Activated naive CD8-positive, alpha-beta T cell treated with anti-CD3 and anti-CD28 coated beads, Interleukin-2, amount 10 ng/mL, durations not matched to agents 7 days and 5 days (primary cell): ENCODE measurements at regions not wholly inside any gene's neighbourhood (a gene's known extent, or its start where the extent isn't known, plus 50 kb on each side); places are given as distances from the start of the nearest gene placed in this dataset.

Source experiments
- ATAC-seq: fragments of 150-1000 bp; cut with Tn5 transposase; one replicate; pipeline ENCODE4 v1.10.0; 2021; ENCODE audit warnings: low read depth, moderate library complexity
- POLR2A ChIA-PET: fragments of 350-600 bp; sonication (Branson Sonifier 250); formaldehyde crosslinking; loops from one replicate; lab custom pipeline; 2021; ENCODE audit warnings: antibody characterized with exemption; lab: Charles Lee
- DNase-seq: peaks from one replicate; pipeline ENCODE4 v3.0.0; 2021
- H3K27ac Mint-ChIP-seq: one replicate; pipeline ENCODE4 v1.8.0; 2022; ENCODE audit warnings: mild to moderate bottlenecking, mixed read lengths
- H3K27me3 Mint-ChIP-seq: one replicate; pipeline ENCODE4 v1.8.0; 2022; ENCODE audit warnings: mild to moderate bottlenecking, moderate library complexity, mixed read lengths
- H3K36me3 Mint-ChIP-seq: one replicate; pipeline ENCODE4 v1.8.0; 2021; ENCODE audit warnings: mild to moderate bottlenecking, mixed read lengths
- H3K4me1 Mint-ChIP-seq: one replicate; pipeline ENCODE4 v1.8.0; 2021; ENCODE audit warnings: mixed read lengths
- H3K4me3 Mint-ChIP-seq: one replicate; pipeline ENCODE4 v1.8.0; 2022; ENCODE audit warnings: mild to moderate bottlenecking, moderate library complexity, mixed read lengths
- H3K9me3 Mint-ChIP-seq: one replicate; pipeline ENCODE4 v1.8.0; 2021; ENCODE audit warnings: mixed read lengths

- ATAC-seq: no peak
Measured at GRCh38 chr7:19463581-19463980, 245.3 kb downstream of the POLR1F start.

GRCh38 chr7:19455623-19456022 lies 253.2 kb downstream of the POLR1F start:
- H3K9me3 Mint-ChIP-seq: peaks cover 3% of the 10 kb centered on the region

More at GRCh38 chr7:19463581-19463980, 245.3 kb downstream of the POLR1F start:
- no peak for DNase-seq
- H3K4me3 Mint-ChIP-seq: no peak overlapping the region
- H3K9me3 Mint-ChIP-seq: no peaks in the 10 kb centered on the region
- no peaks in the 10 kb centered on the region for H3K27me3 Mint-ChIP-seq
- no peak overlapping the region for H3K27ac Mint-ChIP-seq
- POLR2A ChIA-PET: no interaction called here
- no peaks in the 10 kb centered on the region for H3K4me1 Mint-ChIP-seq
- no peaks in the 10 kb centered on the region for H3K36me3 Mint-ChIP-seq

GRCh38 chr7:19448091-19448490 lies 260.7 kb downstream of the POLR1F start:
- H3K9me3 Mint-ChIP-seq: no peaks in the 10 kb centered on the region
- no peak overlapping the region for H3K4me3 Mint-ChIP-seq
- no peaks in the 10 kb centered on the region for H3K4me1 Mint-ChIP-seq
- H3K27ac Mint-ChIP-seq: no peak overlapping the region
- ATAC-seq: no peak
- H3K27me3 Mint-ChIP-seq: no peaks in the 10 kb centered on the region
- POLR2A ChIA-PET: no interaction called here
- H3K36me3 Mint-ChIP-seq: no peaks in the 10 kb centered on the region
- no peak for DNase-seq

More at GRCh38 chr7:19455623-19456022, 253.2 kb downstream of the POLR1F start:
- Mint-ChIP-seq H3K27ac (no peak overlapping the region), H3K4me3 (no peak overlapping the region), H3K27me3 (no peaks in the 10 kb centered on the region), H3K4me1 (no peaks in the 10 kb centered on the region), H3K36me3 (no peaks in the 10 kb centered on the region)
- ATAC-seq (no peak), DNase-seq (no peak)
- POLR2A ChIA-PET: no interaction called here

GRCh38 chr7:19442016-19442785 lies 266.6 kb downstream of the POLR1F start:
- H3K4me3 Mint-ChIP-seq: no peak overlapping the region
- no peak overlapping the region for H3K27ac Mint-ChIP-seq
- DNase-seq (no peak), ATAC-seq (no peak)
- H3K9me3 Mint-ChIP-seq: no peaks in the 10 kb centered on the region
- H3K27me3 Mint-ChIP-seq: no peaks in the 10 kb centered on the region
- no peaks in the 10 kb centered on the region for H3K36me3 Mint-ChIP-seq
- POLR2A ChIA-PET: no interaction called here
- H3K4me1 Mint-ChIP-seq: no peaks in the 10 kb centered on the region

- Mint-ChIP-seq H3K27ac (no peak overlapping the region), H3K4me3 (no peak overlapping the region), H3K9me3 (no peaks in the 10 kb centered on the region), H3K36me3 (no peaks in the 10 kb centered on the region), H3K4me1 (no peaks in the 10 kb centered on the region), H3K27me3 (no peaks in the 10 kb centered on the region)
- ATAC-seq (no peak), DNase-seq (no peak)
- POLR2A ChIA-PET: no interaction called here
Measured at GRCh38 chr7:19439517-19439916, 269.3 kb downstream of the POLR1F start.

- Mint-ChIP-seq H3K9me3 (no peaks in the 10 kb centered on the region), H3K4me3 (no peak overlapping the region), H3K4me1 (no peaks in the 10 kb centered on the region), H3K36me3 (no peaks in the 10 kb centered on the region), H3K27ac (no peak overlapping the region), H3K27me3 (no peaks in the 10 kb centered on the region)
- no peak for DNase-seq
- POLR2A ChIA-PET: no interaction called here
- ATAC-seq: no peak
Measured at GRCh38 chr7:19437446-19437845, 271.4 kb downstream of the POLR1F start.

- POLR2A ChIA-PET: no interaction called here
- Mint-ChIP-seq H3K4me3 (no peak overlapping the region), H3K4me1 (no peaks in the 10 kb centered on the region), H3K27me3 (no peaks in the 10 kb centered on the region), H3K36me3 (no peaks in the 10 kb centered on the region), H3K9me3 (no peaks in the 10 kb centered on the region), H3K27ac (no peak overlapping the region)
- ATAC-seq: no peak
- no peak for DNase-seq
Measured at GRCh38 chr7:19427944-19428343, 280.9 kb downstream of the POLR1F start.

GRCh38 chr7:19421861-19422260 lies 276.6 kb upstream of the FERD3L start:
- H3K4me3 Mint-ChIP-seq: no peak overlapping the region
- H3K36me3 Mint-ChIP-seq: no peaks in the 10 kb centered on the region
- no peak for DNase-seq
- no peak overlapping the region for H3K27ac Mint-ChIP-seq
- H3K4me1 Mint-ChIP-seq: no peaks in the 10 kb centered on the region
- ATAC-seq: no peak
- H3K9me3 Mint-ChIP-seq: no peaks in the 10 kb centered on the region
- H3K27me3 Mint-ChIP-seq: no peaks in the 10 kb centered on the region
- POLR2A ChIA-PET: no interaction called here

GRCh38 chr7:19417231-19417630 lies 272.0 kb upstream of the FERD3L start:
- no peak for DNase-seq
- no peaks in the 10 kb centered on the region for H3K9me3 Mint-ChIP-seq
- POLR2A ChIA-PET: no interaction called here

GRCh38 chr7:19415123-19415522 lies 269.9 kb upstream of the FERD3L start:
- no peak for ATAC-seq
- POLR2A ChIA-PET: no interaction called here
- Mint-ChIP-seq H3K36me3 (no peaks in the 10 kb centered on the region), H3K9me3 (no peaks in the 10 kb centered on the region), H3K27me3 (no peaks in the 10 kb centered on the region), H3K4me3 (no peak overlapping the region), H3K4me1 (no peaks in the 10 kb centered on the region), H3K27ac (no peak overlapping the region)
- DNase-seq: no peak

More at GRCh38 chr7:19417231-19417630, 272.0 kb upstream of the FERD3L start:
- Mint-ChIP-seq H3K4me1 (no peaks in the 10 kb centered on the region), H3K27me3 (no peaks in the 10 kb centered on the region), H3K4me3 (no peak overlapping the region), H3K36me3 (no peaks in the 10 kb centered on the region), H3K27ac (no peak overlapping the region)
- no peak for ATAC-seq

GRCh38 chr7:19413443-19413965 lies 268.3 kb upstream of the FERD3L start:
- Mint-ChIP-seq H3K4me1 (no peaks in the 10 kb centered on the region), H3K27me3 (no peaks in the 10 kb centered on the region), H3K9me3 (no peaks in the 10 kb centered on the region), H3K27ac (no peak overlapping the region), H3K4me3 (no peak overlapping the region), H3K36me3 (no peaks in the 10 kb centered on the region)
- DNase-seq (no peak), ATAC-seq (no peak)
- POLR2A ChIA-PET: no interaction called here

GRCh38 chr7:19410691-19411090 lies 265.5 kb upstream of the FERD3L start:
- no peak for DNase-seq

GRCh38 chr7:19410106-19410505 lies 264.9 kb upstream of the FERD3L start:
- DNase-seq (no peak), ATAC-seq (no peak)
- Mint-ChIP-seq H3K27ac (no peak overlapping the region), H3K27me3 (no peaks in the 10 kb centered on the region), H3K36me3 (no peaks in the 10 kb centered on the region), H3K4me3 (no peak overlapping the region), H3K9me3 (no peaks in the 10 kb centered on the region), H3K4me1 (no peaks in the 10 kb centered on the region)
- POLR2A ChIA-PET: no interaction called here

More at GRCh38 chr7:19410691-19411090, 265.5 kb upstream of the FERD3L start:
- Mint-ChIP-seq H3K9me3 (no peaks in the 10 kb centered on the region), H3K27ac (no peak overlapping the region), H3K4me1 (no peaks in the 10 kb centered on the region), H3K36me3 (no peaks in the 10 kb centered on the region), H3K4me3 (no peak overlapping the region), H3K27me3 (no peaks in the 10 kb centered on the region)
- no peak for ATAC-seq
- POLR2A ChIA-PET: no interaction called here

GRCh38 chr7:19408706-19409220 lies 263.5 kb upstream of the FERD3L start:
- ATAC-seq (no peak), DNase-seq (no peak)
- H3K9me3 Mint-ChIP-seq: no peaks in the 10 kb centered on the region
- POLR2A ChIA-PET: no interaction called here
- H3K36me3 Mint-ChIP-seq: no peaks in the 10 kb centered on the region
- no peaks in the 10 kb centered on the region for H3K27me3 Mint-ChIP-seq
- no peak overlapping the region for H3K27ac Mint-ChIP-seq
- H3K4me1 Mint-ChIP-seq: no peaks in the 10 kb centered on the region
- H3K4me3 Mint-ChIP-seq: no peak overlapping the region
